NOMO-1 treated with DMSO at 0.1 percent for 48 hours (cell line): ENCODE measurements at regions not wholly inside any gene's neighbourhood (a gene's known extent, or its start where the extent isn't known, plus 50 kb on each side); places are given as distances from the start of the nearest gene placed in this dataset.

Experiments used
- DNase-seq: peaks from one replicate; lab custom pipeline; 2025; ENCODE audit not compliant: unreplicated experiment; lab: John Stamatoyannopoulos, UW

DNA sequence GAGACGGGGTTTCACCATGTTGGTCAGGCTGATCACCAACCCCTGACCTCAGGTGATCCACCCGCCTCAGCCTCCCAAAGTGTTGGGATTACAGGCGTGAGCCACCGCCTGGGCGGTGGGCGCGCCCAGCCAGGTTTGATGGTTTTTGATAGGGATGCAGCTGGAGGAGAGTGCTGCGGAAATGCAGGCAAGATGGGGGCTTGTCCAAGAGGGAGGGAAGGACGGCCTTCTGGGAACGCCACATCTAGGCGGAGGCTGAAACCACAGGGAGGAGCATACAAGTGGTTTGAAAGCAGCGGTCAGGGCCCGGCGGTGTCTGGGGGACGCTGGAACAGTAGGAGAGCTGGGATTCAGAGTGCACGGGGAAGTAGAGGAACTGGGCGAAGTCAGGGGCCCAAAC is 134.6 kb downstream of the VRK1 start:
- DNase-seq: no peak

DNA sequence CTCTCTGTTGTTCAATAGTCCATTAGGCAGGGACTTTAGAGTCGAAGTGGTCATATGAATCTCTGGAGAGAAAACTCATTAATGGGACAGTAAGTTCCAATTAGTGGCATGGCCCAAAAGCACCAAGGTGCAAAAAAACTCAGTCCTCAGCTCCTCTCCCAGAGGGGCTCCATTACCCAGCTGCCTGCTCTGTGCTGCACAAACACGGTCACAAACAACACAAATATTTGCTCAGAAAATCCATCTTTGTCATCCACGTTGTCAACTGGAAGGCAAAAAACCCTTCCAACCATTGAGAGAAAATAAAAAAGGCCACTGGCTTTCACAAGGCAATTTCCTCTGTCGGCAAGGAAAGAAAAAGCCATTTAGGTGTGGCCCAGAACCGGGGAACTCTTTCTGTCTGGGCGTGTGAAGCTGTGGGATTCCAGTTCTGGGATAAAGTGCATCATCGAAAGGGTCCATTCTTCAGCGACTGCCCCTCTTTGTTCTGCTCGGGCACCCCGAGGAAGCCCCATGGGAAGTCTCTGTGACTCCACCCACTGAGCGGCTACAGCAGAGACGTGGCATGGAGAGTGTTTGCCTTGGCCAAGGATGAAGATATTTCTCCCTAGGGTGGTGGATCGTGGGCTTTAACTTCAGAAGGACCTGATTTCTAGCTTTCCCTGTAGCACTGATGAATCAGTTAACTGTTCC is 137.6 kb downstream of the VRK1 start:
- no peak for DNase-seq

- no peak for DNase-seq
These were observed 141.8 kb downstream of the VRK1 start for GRCh38 chr14:96938946-96939345.

DNA sequence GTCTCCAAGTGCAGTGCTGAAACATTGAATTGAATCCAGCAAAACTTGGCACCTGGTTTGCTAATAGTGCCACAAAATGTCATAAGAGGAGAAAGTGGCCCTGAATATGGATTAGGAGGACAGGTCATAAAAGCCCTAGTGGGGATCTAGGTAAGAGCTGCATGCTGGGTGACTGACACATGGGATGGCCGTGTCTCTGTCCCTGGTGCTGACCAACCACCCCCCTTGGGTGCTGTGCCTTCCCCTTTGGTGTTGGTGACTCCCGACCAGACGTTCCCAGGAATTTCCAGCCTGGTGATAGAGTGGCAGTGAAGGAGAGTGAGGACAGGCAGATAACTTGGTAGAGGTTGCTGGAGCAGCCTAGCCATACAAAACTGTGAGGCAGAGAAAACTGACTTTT is 142.8 kb downstream of the VRK1 start:
- no peak for DNase-seq

GRCh38 chr14:96944297-96944696 is 147.1 kb downstream of the VRK1 start:
- no peak for DNase-seq

DNA sequence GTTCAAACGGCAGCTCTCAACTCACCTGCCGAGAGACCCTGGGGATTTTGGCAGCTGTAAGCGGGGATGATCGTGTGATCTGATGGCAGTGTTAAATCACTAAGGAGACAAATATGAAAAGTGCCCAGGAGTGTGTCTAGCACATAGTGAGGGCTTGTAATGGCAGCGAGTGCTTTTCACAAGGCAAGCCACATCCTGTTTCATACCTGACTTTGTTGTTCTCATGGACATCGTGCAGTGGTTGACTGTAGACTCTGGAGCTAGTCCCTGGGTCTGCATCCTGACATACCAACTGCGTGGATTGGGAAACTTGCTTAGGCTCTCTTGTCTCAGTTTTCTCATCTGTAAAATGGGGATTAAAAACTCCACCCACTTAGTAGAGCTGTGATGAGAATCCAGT is 148.5 kb downstream of the VRK1 start:
- DNase-seq: no peak

- peak; percentile 48 for DNase-seq
These were observed 152.4 kb downstream of the VRK1 start for GRCh38 chr14:96949594-96949993.

- no peak for DNase-seq
These were observed 154.3 kb downstream of the VRK1 start for GRCh38 chr14:96951511-96951910.

DNA sequence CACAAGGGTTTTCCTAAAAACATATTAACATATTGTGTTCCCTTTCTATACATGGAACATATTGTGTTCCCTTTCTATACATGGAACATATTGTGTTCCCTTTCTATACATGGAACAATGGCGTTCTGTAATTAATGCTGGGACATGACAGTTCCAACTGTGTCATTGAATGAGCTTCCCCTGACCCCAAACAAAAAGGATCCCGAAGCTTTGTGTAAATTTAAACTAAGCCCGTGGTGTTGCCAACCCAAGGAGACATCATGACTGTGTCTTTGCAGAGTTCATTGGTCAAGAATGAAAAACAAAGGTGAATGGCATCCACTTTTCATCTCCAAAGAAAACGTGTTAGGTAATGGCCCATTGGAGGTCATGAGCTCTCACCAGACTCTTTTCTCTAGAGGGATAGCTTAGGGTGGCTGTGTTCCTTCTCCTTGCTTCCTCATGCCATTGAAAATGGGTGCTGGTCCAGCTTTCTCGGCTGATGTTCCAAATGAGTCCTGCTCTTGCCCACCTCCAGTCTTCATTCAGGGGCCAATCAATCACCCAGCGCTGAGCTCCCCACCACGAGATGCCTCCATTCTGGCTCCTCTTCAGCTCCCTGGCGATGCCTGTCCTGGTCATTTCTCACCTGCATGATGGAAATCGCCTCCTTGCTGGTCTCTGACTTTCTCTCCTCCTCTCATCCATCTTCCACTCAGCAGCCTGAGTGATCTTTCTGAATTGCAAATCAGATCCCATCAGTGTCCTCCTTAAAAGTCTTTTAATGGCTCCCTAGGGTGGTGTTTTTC is 156.1 kb downstream of the VRK1 start:
- no peak for DNase-seq

GRCh38 chr14:96953875-96954185 is 156.6 kb downstream of the VRK1 start:
- no peak for DNase-seq

- no peak for DNase-seq
These were observed 159.5 kb downstream of the VRK1 start for GRCh38 chr14:96956464-96957239.

GRCh38 chr14:96958057-96958456 is 160.9 kb downstream of the VRK1 start:
- DNase-seq: no peak

DNA sequence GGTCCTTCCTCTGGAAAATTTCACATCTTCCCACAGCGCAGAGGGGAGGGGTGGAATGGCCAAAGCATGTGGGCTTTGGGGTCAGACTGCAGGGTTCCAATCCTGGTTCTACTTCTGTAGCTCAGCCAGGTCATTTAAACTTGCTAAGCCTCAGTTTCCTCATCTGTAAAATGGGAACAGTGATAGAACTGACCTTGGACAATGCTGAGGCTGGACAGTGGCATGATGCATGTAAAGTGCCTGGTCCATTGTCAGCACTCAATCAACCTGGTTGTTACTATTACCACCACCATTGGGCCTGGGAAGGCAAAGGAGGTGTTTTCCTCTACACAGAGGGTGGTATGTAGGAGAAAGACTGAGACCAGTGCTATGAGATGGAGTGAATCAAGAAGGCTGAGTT is 162.8 kb downstream of the VRK1 start:
- no peak for DNase-seq

- DNase-seq: peak; percentile 46
These were observed 163.5 kb downstream of the VRK1 start for GRCh38 chr14:96960598-96961116.

- DNase-seq: no peak
These were observed 164.7 kb downstream of the VRK1 start for GRCh38 chr14:96961895-96962294.

GRCh38 chr14:96962337-96962736 is 165.2 kb downstream of the VRK1 start:
- peak; percentile 76 for DNase-seq

DNA sequence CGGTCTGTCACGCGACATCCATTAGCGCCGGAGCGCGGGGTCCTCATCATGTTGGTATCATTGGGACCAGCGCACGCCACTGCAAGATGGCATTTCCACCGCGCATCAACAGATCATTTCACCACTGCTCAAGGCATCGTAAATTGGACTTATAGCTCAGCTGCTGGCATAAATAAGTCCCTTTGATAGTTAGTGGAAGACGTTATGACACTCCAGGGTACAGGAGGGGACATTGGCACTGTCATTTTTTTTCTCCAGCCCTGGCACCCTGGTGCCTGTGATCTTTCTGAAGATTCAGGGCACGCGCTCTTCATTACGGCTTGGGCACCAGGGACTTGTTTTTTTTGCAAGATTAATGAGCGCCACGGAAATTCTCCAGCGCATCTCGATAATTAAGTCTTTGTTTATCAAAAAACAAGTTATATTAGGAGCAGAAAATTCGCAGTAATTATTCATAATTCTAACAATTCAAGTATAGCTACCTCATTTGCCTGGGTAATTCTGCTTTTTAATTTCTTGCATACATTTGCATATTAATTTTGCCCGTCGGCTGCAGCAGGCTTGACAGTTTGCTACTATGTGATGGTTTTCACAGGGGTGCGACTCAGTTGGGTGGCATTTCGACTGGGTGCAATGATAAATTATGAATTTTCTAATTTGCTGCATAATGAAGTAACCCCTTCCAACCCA is 167.7 kb downstream of the VRK1 start:
- no peak for DNase-seq

GRCh38 chr14:96965885-96966595 is 168.9 kb downstream of the VRK1 start:
- no peak for DNase-seq

DNA sequence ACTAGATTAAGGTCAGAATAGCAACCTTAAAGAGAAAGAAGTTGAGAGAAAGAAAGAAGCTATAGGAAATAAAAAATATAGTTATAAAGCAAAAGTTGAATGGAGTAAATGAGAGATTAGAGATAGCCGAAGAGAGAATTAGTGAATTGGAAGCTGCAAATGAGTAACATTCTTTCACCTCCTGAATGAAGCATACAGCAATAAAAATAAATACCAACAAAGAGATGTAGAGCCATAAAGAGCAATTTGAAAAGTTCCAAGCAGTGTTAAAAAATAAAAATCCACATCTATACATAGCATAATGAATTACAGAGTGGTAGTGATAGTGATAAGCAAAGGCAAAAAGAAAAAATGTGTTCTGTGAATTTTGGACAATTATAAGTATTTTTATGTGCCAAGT is 177.9 kb downstream of the VRK1 start:
- DNase-seq: no peak

- DNase-seq: no peak
These were observed 181.5 kb downstream of the VRK1 start for GRCh38 chr14:96978525-96979272.
